Nephron (organoid): ENCODE measurements at regions not wholly inside any gene's neighbourhood (a gene's known extent, or its start where the extent isn't known, plus 50 kb on each side); places are given as distances from the start of the nearest gene placed in this dataset.
A peak's percentile ranks its signal among the peaks of the same experiment; 100 is the strongest.

Source experiments
- H3K27ac Mint-ChIP-seq, 3 experiments: 2 replicates each; pipeline ENCODE4 v1.8.0; 2020; ENCODE audit warnings: mixed read lengths in 3 of 3, mild to moderate bottlenecking in 2 of 3, moderate library complexity in 1 of 3
- H3K27me3 Mint-ChIP-seq: 2 replicates; pipeline ENCODE4 v1.8.0; 2021; ENCODE audit warnings: low read depth, mild to moderate bottlenecking, moderate library complexity, mixed read lengths
- H3K36me3 Mint-ChIP-seq: 2 replicates; pipeline ENCODE4 v1.8.0; 2020; ENCODE audit warnings: low read depth, mixed read lengths
- H3K4me1 Mint-ChIP-seq: 2 replicates; pipeline ENCODE4 v1.8.0; 2020; ENCODE audit warnings: mixed read lengths
- H3K4me3 Mint-ChIP-seq, 3 experiments: 2 replicates each; pipeline ENCODE4 v1.8.0; 2020; ENCODE audit warnings: mild to moderate bottlenecking in 3 of 3, mixed read lengths in 3 of 3, moderate library complexity in 2 of 3
- H3K9me3 Mint-ChIP-seq: 2 replicates; pipeline ENCODE4 v1.8.0; 2020; ENCODE audit warnings: mixed read lengths
- CTCF ChIP-seq, 3 experiments: fragments of 200-600 bp; sonication (generic); IDR thresholded peaks; one replicate each; pipeline ENCODE4 v1.5.0; 2021; ENCODE audit warnings: antibody characterized with exemption in 3 of 3; ENCODE audit not compliant: unreplicated experiment in 3 of 3

GRCh38 chr7:121517591-121517990 is 121.5 kb upstream of the FAM3C start:
- Mint-ChIP-seq H3K9me3 (peaks cover 4% of the 10 kb centered on the region), H3K27me3 (no peaks in the 10 kb centered on the region), H3K4me1 (peaks cover 3% of the 10 kb centered on the region), H3K4me3 (no peak overlapping the region), H3K36me3 (no peaks in the 10 kb centered on the region), H3K27ac (peak overlapping the region in 1 of 3 experiments; percentile 8)
- TF ChIP-seq CTCF (IDR thresholded peaks at IDR 0.05; ENCODE audit: unreplicated experiment in 3 of 3): no peak

DNA sequence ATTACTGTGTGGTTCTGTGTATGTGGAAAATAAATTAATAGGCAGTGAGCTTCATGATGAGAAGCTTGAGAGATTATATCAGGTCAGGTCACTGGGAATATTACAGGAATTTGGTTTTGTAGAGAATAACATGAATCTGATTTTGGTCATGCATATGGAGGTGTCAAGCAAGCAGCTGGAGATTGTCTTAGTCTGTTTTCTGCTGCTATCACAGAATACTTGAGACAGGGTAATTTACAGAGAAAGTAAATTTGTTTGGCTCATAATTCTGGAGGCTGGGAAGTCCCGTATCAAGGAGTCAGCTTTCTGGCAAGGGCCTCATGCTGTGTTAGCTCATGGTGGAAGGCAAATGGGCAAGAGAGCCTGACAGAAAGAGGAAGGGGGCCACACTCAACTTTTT is 120.7 kb upstream of the FAM3C start:
- TF ChIP-seq CTCF (IDR thresholded peaks at IDR 0.05; ENCODE audit: unreplicated experiment in 3 of 3): no peak
- no peaks in the 10 kb centered on the region for H3K27me3 Mint-ChIP-seq
- H3K9me3 Mint-ChIP-seq: peaks cover 8% of the 10 kb centered on the region
- H3K27ac Mint-ChIP-seq: no peak overlapping the region
- H3K4me3 Mint-ChIP-seq: no peak overlapping the region
- peaks cover 3% of the 10 kb centered on the region for H3K36me3 Mint-ChIP-seq
- peaks cover 3% of the 10 kb centered on the region for H3K4me1 Mint-ChIP-seq

GRCh38 chr7:121515630-121516401 is 119.7 kb upstream of the FAM3C start:
- Mint-ChIP-seq H3K27me3 (no peaks in the 10 kb centered on the region), H3K27ac (no peak overlapping the region), H3K4me3 (no peak overlapping the region), H3K36me3 (peaks cover 3% of the 10 kb centered on the region), H3K4me1 (peaks cover 3% of the 10 kb centered on the region), H3K9me3 (peaks cover 11% of the 10 kb centered on the region)
- TF ChIP-seq CTCF (IDR thresholded peaks at IDR 0.05; ENCODE audit: unreplicated experiment in 3 of 3): no peak

- H3K9me3 Mint-ChIP-seq: peaks cover 17% of the 10 kb centered on the region
- TF ChIP-seq CTCF (IDR thresholded peaks at IDR 0.05; ENCODE audit: unreplicated experiment in 3 of 3): no peak
- H3K4me3 Mint-ChIP-seq: no peak overlapping the region
- H3K36me3 Mint-ChIP-seq: peaks cover 3% of the 10 kb centered on the region
- H3K27me3 Mint-ChIP-seq: no peaks in the 10 kb centered on the region
- peaks cover 3% of the 10 kb centered on the region for H3K4me1 Mint-ChIP-seq
- H3K27ac Mint-ChIP-seq: no peak overlapping the region
Measured at GRCh38 chr7:121515229-121515628, 119.1 kb upstream of the FAM3C start.

DNA sequence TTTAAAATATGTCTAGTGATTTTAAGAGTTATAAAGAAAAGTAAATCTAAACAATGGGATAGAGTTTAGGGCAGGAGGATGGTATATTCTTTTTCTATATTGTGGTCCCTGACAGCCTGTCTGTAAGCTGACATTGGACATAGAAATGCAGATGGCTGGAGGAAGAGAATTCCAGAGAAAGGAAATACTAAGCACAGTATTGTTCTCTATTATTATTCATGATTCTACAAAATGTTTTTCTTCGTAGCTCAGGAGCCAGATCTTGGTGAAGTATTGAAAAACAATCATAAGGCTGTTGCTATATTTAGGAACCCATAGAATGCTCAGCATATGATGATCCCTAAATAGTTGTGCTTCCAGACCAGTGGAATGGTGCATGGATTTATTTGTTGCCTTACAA is 117.0 kb upstream of the FAM3C start:
- H3K9me3 Mint-ChIP-seq: peaks cover 28% of the 10 kb centered on the region
- peaks cover 3% of the 10 kb centered on the region for H3K36me3 Mint-ChIP-seq
- peaks cover 3% of the 10 kb centered on the region for H3K4me1 Mint-ChIP-seq
- no peak for TF ChIP-seq CTCF (IDR thresholded peaks at IDR 0.05; ENCODE audit: unreplicated experiment in 3 of 3)
- H3K27ac Mint-ChIP-seq: no peak overlapping the region
- H3K4me3 Mint-ChIP-seq: no peak overlapping the region
- no peaks in the 10 kb centered on the region for H3K27me3 Mint-ChIP-seq

- H3K27me3 Mint-ChIP-seq: no peaks in the 10 kb centered on the region
- H3K9me3 Mint-ChIP-seq: peaks cover 39% of the 10 kb centered on the region
- H3K36me3 Mint-ChIP-seq: peaks cover 6% of the 10 kb centered on the region
- no peak overlapping the region for H3K27ac Mint-ChIP-seq
- H3K4me1 Mint-ChIP-seq: peaks cover 3% of the 10 kb centered on the region
- H3K4me3 Mint-ChIP-seq: no peak overlapping the region
- no peak for TF ChIP-seq CTCF (IDR thresholded peaks at IDR 0.05; ENCODE audit: unreplicated experiment in 3 of 3)
Measured at GRCh38 chr7:121510858-121511482, 114.9 kb upstream of the FAM3C start.
